ENCODE measurements at regions not wholly inside any gene's neighbourhood (a gene's known extent, or its start where the extent isn't known, plus 50 kb on each side); places are given as distances from the start of the nearest gene placed in this dataset.
A peak's percentile ranks its signal among the peaks of the same experiment; 100 is the strongest.

DNA sequence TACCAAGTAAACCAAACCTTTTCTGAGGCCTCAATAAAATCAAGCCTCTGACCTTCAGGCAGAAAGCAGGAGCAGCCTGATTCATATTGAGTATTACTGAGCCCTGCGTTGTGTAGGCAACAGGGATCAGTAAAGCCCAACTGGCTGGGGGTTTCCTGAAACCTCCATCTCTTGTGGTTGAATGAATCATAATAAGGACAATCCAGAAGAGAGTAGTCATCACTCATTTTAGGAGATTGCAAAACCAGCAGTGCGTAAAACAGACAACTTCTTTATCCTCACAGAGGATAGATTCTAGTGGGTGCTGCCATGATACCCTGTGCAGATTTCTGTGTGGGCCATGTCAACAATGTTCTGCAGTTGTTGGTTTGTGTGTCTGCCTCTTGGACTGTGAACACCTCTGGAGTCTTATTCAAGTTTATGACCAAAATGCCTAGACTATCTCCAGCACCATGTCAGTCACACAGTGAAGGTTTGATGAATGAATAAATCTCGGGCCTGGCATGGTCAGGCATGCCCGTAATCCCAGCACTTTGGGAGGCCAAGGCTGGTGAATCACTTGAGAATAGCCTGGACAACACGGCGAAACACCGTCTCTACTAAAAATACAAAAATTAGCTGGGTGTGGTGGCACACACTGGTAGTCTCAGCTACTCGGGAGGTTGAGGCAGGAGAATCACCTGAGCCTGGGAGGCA lies 51.8 kb upstream of the RAB27B start:
- Histone ChIP-seq H3K36me3 (ENCODE audit: control insufficient read depth in 4 of 4, insufficient read depth in 4 of 4, low read length in 4 of 4) (no peaks in the 10 kb centered on the region), H3K9me3 (ENCODE audit: control insufficient read depth in 4 of 4, insufficient read depth in 3 of 4, low read length in 3 of 4) (peaks cover 0 to 5% (median 0%) of the 10 kb centered on the region in 4 donors), H3K27me3 (ENCODE audit: control insufficient read depth in 3 of 3, insufficient read depth in 3 of 3, low read length in 2 of 3) (no peaks in the 10 kb centered on the region), H3K4me1 (ENCODE audit: control insufficient read depth in 5 of 5, insufficient read depth in 5 of 5, low read length in 5 of 5) (peaks cover 0 to 29% (median 7%) of the 10 kb centered on the region in 5 donors), H3K4me3 (no peak overlapping the region), H3K9ac (ENCODE audit: insufficient read depth in 1 of 2, low read length in 2 of 2) (no peak overlapping the region), H3K27ac (ENCODE audit: low read depth in 1 of 2, low read length in 1 of 2) (peak overlapping the region in 1 of 2 donors; percentile 15)
- WGBS, 2 donors = 82 to 83% methylated on average over 8 of the region's 8 CpGs
- peak; percentile 91 for ATAC-seq (ENCODE audit: insufficient read depth, low FRiP score)
- TF ChIP-seq, protein P1, sequence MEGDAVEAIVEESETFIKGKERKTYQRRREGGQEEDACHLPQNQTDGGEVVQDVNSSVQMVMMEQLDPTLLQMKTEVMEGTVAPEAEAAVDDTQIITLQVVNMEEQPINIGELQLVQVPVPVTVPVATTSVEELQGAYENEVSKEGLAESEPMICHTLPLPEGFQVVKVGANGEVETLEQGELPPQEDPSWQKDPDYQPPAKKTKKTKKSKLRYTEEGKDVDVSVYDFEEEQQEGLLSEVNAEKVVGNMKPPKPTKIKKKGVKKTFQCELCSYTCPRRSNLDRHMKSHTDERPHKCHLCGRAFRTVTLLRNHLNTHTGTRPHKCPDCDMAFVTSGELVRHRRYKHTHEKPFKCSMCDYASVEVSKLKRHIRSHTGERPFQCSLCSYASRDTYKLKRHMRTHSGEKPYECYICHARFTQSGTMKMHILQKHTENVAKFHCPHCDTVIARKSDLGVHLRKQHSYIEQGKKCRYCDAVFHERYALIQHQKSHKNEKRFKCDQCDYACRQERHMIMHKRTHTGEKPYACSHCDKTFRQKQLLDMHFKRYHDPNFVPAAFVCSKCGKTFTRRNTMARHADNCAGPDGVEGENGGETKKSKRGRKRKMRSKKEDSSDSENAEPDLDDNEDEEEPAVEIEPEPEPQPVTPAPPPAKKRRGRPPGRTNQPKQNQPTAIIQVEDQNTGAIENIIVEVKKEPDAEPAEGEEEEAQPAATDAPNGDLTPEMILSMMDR (IDR thresholded peaks at IDR 0.05; ENCODE audit: control extremely low read depth, extremely low read depth) = no peak
- DNase-seq = no peak

DNA sequence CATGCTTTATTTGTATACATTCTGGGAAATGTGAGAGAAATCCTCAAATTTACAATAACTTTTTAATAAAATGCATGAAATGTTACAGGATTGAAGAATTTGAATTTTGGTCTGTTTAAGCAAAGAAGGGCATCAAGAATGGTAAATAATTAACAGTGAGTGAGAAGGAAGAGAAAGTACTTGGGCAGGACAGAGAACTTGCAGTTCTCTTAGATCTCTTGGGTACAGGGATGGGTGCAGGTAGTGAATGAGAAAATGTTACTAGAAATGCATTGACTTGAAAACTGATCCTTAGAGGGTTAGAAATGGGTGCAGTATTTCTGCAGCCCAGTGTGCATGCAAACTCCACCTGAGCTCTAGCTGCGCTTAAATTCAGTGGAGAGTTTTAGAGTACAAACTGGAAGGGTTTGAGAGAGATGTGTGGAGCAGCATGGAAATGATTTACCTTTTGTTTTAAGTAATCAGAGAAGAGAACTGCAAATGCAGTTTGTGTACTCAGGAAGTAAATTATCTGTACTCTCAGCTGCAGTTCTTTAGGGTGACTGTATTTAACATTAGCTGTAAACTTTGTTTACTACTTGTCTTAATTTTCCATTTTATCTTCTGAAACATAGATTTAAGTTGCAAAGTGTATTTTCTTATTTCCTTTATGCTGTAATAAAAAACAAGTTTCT lies 51.0 kb upstream of the RAB27B start:
- DNase-seq = no peak
- Histone ChIP-seq H3K9ac (ENCODE audit: insufficient read depth in 1 of 2, low read length in 2 of 2) (no peak overlapping the region), H3K9me3 (ENCODE audit: control insufficient read depth in 4 of 4, insufficient read depth in 3 of 4, low read length in 3 of 4) (peaks cover 0 to 5% (median 0%) of the 10 kb centered on the region in 4 donors), H3K4me1 (ENCODE audit: control insufficient read depth in 5 of 5, insufficient read depth in 5 of 5, low read length in 5 of 5) (peaks cover 0 to 26% (median 7%) of the 10 kb centered on the region in 5 donors), H3K36me3 (ENCODE audit: control insufficient read depth in 4 of 4, insufficient read depth in 4 of 4, low read length in 4 of 4) (no peaks in the 10 kb centered on the region), H3K4me3 (no peak overlapping the region), H3K27me3 (ENCODE audit: control insufficient read depth in 3 of 3, insufficient read depth in 3 of 3, low read length in 2 of 3) (no peaks in the 10 kb centered on the region), H3K27ac (ENCODE audit: low read depth in 1 of 2, low read length in 1 of 2) (no peak overlapping the region)
- 76 to 82% methylated on average over 1 of the region's 1 CpG for WGBS, 2 donors
- TF ChIP-seq, protein P1 (IDR thresholded peaks at IDR 0.05; ENCODE audit: control extremely low read depth, extremely low read depth) = no peak
- ATAC-seq (ENCODE audit: insufficient read depth, low FRiP score) = no peak

DNA sequence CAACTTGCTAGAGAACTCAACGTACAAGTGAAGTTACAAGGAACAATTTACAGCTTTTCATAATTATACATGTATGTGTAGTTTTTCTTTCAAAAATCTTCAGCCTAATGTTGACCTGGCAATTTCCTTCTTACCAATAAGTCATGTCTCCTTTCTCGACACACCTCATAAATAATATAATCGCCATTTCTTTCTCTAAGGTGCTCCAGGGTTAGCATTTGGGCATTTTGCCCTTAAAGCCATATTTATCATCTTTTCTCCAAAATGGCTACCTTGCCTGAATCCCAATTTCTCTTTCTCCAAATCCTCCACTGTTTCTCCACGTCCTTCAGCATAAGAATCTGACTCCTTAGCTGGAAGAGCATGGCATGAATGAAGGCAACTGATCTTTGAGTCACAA lies 50.3 kb upstream of the RAB27B start:
- TF ChIP-seq, protein P1 (IDR thresholded peaks at IDR 0.05; ENCODE audit: control extremely low read depth, extremely low read depth) = no peak
- 65 to 76% methylated on average over 4 of the region's 4 CpGs for WGBS, 2 donors

More for the DNA sequence above, 50.3 kb upstream of the RAB27B start:
- H3K36me3 ChIP-seq (ENCODE audit: control insufficient read depth in 4 of 4, insufficient read depth in 4 of 4, low read length in 4 of 4) = no peaks in the 10 kb centered on the region
- peaks cover 0 to 5% (median 0%) of the 10 kb centered on the region in 4 donors for H3K9me3 ChIP-seq (ENCODE audit: control insufficient read depth in 4 of 4, insufficient read depth in 3 of 4, low read length in 3 of 4)
- no peaks in the 10 kb centered on the region for H3K27me3 ChIP-seq (ENCODE audit: control insufficient read depth in 3 of 3, insufficient read depth in 3 of 3, low read length in 2 of 3)
- DNase-seq (no peak), ATAC-seq (ENCODE audit: insufficient read depth, low FRiP score) (no peak)
- H3K4me3 ChIP-seq = no peak overlapping the region
- H3K27ac ChIP-seq (ENCODE audit: low read depth in 1 of 2, low read length in 1 of 2) = no peak overlapping the region
- no peak overlapping the region for H3K9ac ChIP-seq (ENCODE audit: insufficient read depth in 1 of 2, low read length in 2 of 2)
- peaks cover 0 to 26% (median 7%) of the 10 kb centered on the region in 5 donors for H3K4me1 ChIP-seq (ENCODE audit: control insufficient read depth in 5 of 5, insufficient read depth in 5 of 5, low read length in 5 of 5)
